ENCODE measurements at regions not wholly inside any gene's neighbourhood (a gene's known extent, or its start where the extent isn't known, plus 50 kb on each side); places are given as distances from the start of the nearest gene placed in this dataset.
"Not testable (repeated sequence)": the region's sequence is repeated elsewhere in the genome, so short reads cannot be mapped to it uniquely, and the experiment has no call there.

GRCh38 chr13:23025864-23026608 lies 154.7 kb upstream of the SGCG start:
- Histone ChIP-seq H3K4me1 (ENCODE audit: control insufficient read depth in 1 of 2, low read depth in 2 of 2) (no peaks in the 10 kb centered on the region), H3K27ac (no peak overlapping the region), H3K4me3 (no peak overlapping the region), H3K9me3 (no peaks in the 10 kb centered on the region), H3K27me3 (replicated peaks; ENCODE audit: insufficient read depth) (no peaks in the 10 kb centered on the region), H3K36me3 (no peaks in the 10 kb centered on the region)
- DNase-seq (ENCODE audit: low spot score): no peak
- ATAC-seq (ENCODE audit: insufficient number of reproducible peaks, low FRiP score, low read depth): no peak
- TF ChIP-seq, protein P1, sequence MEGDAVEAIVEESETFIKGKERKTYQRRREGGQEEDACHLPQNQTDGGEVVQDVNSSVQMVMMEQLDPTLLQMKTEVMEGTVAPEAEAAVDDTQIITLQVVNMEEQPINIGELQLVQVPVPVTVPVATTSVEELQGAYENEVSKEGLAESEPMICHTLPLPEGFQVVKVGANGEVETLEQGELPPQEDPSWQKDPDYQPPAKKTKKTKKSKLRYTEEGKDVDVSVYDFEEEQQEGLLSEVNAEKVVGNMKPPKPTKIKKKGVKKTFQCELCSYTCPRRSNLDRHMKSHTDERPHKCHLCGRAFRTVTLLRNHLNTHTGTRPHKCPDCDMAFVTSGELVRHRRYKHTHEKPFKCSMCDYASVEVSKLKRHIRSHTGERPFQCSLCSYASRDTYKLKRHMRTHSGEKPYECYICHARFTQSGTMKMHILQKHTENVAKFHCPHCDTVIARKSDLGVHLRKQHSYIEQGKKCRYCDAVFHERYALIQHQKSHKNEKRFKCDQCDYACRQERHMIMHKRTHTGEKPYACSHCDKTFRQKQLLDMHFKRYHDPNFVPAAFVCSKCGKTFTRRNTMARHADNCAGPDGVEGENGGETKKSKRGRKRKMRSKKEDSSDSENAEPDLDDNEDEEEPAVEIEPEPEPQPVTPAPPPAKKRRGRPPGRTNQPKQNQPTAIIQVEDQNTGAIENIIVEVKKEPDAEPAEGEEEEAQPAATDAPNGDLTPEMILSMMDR (IDR thresholded peaks at IDR 0.05): no peak

DNA sequence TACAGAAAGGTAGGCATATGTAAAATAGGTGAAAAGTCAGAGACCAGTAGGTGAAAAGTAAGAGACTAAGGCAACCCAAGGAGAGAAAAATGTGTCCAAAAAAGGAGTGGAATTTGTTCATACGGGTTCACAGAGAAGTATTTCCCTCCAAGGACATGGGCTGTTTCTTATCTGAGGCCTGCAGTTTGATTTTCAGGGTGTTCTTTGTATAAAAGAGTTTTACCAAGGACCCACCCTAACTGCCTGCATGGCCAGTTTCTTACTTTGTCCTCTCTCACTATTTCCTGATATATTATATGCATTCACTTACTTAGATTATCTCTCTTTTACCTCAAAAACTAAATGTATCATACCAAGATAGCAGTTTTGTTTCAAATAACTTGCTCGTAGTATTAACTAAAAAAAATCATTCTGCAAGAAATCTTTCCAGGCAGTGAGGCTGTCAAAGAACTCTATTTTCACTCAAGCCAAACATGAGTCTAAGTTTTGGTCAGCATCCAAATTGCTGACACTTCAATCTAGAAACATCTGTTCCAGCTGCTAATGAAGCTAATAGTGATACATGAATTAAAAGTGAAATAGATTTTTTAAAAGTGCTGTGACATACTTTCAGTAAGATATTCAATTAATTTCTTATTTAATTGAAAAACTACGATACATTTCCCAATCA lies 141.4 kb upstream of the SGCG start:
- no peaks in the 10 kb centered on the region for H3K27me3 ChIP-seq (replicated peaks; ENCODE audit: insufficient read depth)
- DNase-seq (ENCODE audit: low spot score) (no peak), ATAC-seq (ENCODE audit: insufficient number of reproducible peaks, low FRiP score, low read depth) (no peak)
- no peaks in the 10 kb centered on the region for H3K36me3 ChIP-seq
- peaks cover 0 to 8% of the 10 kb centered on the region in 2 donors for H3K4me1 ChIP-seq (ENCODE audit: control insufficient read depth in 1 of 2, low read depth in 2 of 2)
- TF ChIP-seq, protein P1 (IDR thresholded peaks at IDR 0.05): no peak
- no peak overlapping the region for H3K4me3 ChIP-seq
- no peaks in the 10 kb centered on the region for H3K9me3 ChIP-seq
- no peak overlapping the region for H3K27ac ChIP-seq

DNA sequence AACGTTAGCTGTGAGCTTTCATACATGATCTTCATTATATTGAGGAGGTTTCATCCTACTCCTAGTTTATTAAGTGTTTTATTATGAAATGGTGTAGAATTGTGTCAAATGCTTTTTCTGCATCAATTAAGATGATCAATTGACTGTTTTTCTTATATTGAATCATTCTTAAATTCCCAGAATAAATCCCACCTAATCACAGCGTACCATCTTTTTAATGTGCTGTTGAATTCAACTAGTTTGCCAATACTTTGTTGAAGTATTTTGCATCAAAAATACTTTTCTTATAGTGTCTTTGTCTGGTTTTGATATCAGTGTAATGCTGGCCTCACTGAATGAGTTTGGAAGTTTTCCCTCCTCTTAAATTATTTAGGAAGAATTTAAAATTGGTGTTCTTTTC lies 138.6 kb upstream of the SGCG start:
- Histone ChIP-seq H3K27me3 (replicated peaks; ENCODE audit: insufficient read depth) (no peaks in the 10 kb centered on the region), H3K27ac (no peak overlapping the region)

DNA sequence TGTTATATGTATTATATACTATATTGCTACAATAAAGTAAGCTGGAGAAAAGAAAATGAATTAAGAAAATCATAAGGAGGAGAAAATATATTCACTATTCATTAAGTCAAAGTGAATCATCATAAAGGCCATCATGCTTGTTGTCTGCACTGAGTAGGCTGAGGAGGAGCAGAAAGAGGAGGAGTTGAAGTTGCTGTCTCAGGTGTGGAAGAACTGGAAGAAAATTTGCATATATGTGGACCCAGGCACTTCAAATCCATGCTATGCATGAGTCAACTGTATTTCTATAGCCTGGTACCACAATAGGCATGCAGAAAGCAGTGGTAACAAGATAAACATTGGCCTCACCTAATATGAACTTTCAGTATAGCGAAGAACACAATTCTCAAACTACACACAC lies 135.9 kb upstream of the SGCG start:
- Histone ChIP-seq H3K27me3 (replicated peaks; ENCODE audit: insufficient read depth) (no peaks in the 10 kb centered on the region), H3K4me3 (no peak overlapping the region), H3K27ac (no peak overlapping the region), H3K4me1 (ENCODE audit: control insufficient read depth in 1 of 2, low read depth in 2 of 2) (no peaks in the 10 kb centered on the region), H3K36me3 (no peaks in the 10 kb centered on the region), H3K9me3 (no peaks in the 10 kb centered on the region)
- TF ChIP-seq, protein P1 (IDR thresholded peaks at IDR 0.05): no peak
- DNase-seq (ENCODE audit: low spot score) (no peak), ATAC-seq (ENCODE audit: insufficient number of reproducible peaks, low FRiP score, low read depth) (no peak)

More for the DNA sequence above, 138.6 kb upstream of the SGCG start:
- DNase-seq (ENCODE audit: low spot score): no peak
- no peaks in the 10 kb centered on the region for H3K9me3 ChIP-seq
- TF ChIP-seq, protein P1 (IDR thresholded peaks at IDR 0.05): no peak
- no peak for ATAC-seq (ENCODE audit: insufficient number of reproducible peaks, low FRiP score, low read depth)
- H3K4me1 ChIP-seq (ENCODE audit: control insufficient read depth in 1 of 2, low read depth in 2 of 2): peaks cover 0 to 8% of the 10 kb centered on the region in 2 donors
- no peaks in the 10 kb centered on the region for H3K36me3 ChIP-seq
- H3K4me3 ChIP-seq: no peak overlapping the region

DNA sequence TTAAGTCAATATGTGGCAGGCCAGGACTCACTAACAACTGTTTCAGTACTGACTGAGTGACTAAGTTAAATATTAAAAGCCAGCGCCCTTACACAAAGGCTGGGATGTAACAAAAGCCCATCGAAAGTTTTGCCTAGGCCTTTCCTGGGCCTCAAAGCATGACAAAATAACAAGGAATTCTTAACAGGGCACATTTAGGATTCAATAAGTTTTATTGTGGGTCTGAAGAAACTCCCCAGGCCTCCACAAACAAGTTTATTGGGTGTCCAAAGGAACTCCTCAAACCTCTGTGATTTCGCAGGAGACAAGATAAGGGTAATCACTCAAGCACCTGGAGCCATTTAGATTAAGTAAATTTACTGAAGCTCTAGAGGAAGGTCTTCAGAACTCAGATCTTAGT lies 130.7 kb upstream of the SGCG start:
- no peaks in the 10 kb centered on the region for H3K27me3 ChIP-seq (replicated peaks; ENCODE audit: insufficient read depth)
- DNase-seq (ENCODE audit: low spot score): no peak
- no peak for ATAC-seq (ENCODE audit: insufficient number of reproducible peaks, low FRiP score, low read depth)
- no peaks in the 10 kb centered on the region for H3K9me3 ChIP-seq
- H3K4me1 ChIP-seq (ENCODE audit: control insufficient read depth in 1 of 2, low read depth in 2 of 2): no peaks in the 10 kb centered on the region
- H3K36me3 ChIP-seq: no peaks in the 10 kb centered on the region
- no peak overlapping the region for H3K27ac ChIP-seq
- H3K4me3 ChIP-seq: no peak overlapping the region
- TF ChIP-seq, protein P1 (IDR thresholded peaks at IDR 0.05): no peak

DNA sequence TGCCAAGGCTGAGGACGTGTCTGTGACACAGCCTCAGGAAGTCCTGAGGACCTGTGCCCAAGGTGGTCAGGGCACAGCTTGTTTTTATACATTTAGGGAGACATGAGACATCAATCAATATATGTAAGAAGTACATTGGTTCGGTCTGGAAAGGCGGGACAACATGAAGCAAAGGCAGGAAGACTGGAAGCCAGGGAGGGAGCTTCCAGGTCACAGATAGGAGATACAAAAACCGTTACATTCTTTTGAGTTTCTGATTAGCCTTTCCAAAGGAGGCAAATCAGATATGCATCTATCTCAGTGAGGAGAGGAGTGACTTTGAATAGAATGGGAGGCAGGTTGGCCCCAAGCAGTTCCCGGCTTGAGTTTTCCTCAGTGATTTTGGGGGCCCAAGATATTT lies 127.1 kb upstream of the SGCG start:
- not testable (repeated sequence) for DNase-seq (ENCODE audit: low spot score); H3K4me3 ChIP-seq; ATAC-seq (ENCODE audit: insufficient number of reproducible peaks, low FRiP score, low read depth); H3K4me1 ChIP-seq (ENCODE audit: control insufficient read depth in 1 of 2, low read depth in 2 of 2); H3K27ac ChIP-seq; H3K9me3 ChIP-seq; H3K27me3 ChIP-seq (replicated peaks; ENCODE audit: insufficient read depth); H3K36me3 ChIP-seq
